A549 (cell line): ENCODE measurements at regions not wholly inside any gene's neighbourhood (a gene's known extent, or its start where the extent isn't known, plus 50 kb on each side); places are given as distances from the start of the nearest gene placed in this dataset.

Experiments
- CHD2 ChIP-seq: fragments of 150-350 bp; IDR thresholded peaks from 2 replicates; pipeline ENCODE4 v1.6.1; 2014; ENCODE audit warnings: low read length; ENCODE audit not compliant: partially characterized antibody
- EHMT2 ChIP-seq: fragments of 200-600 bp; sonication (generic); IDR thresholded peaks from 2 replicates; pipeline ENCODE4 v1.6.1; 2016; ENCODE audit warnings: antibody characterized with exemption, low read depth, mild to moderate bottlenecking, moderate library complexity
- EP300 ChIP-seq, 2 experiments: fragments of >200 bp; sonication (Bioruptor Twin); formaldehyde crosslinking; IDR thresholded peaks; 2 replicates in 1 of 2; 3 replicates in 1 of 2; pipeline ENCODE4 v1.6.1; 2016 to 2017
- MAZ ChIP-seq: fragments of 150-350 bp; IDR thresholded peaks from 2 replicates; pipeline ENCODE4 v1.6.1; 2014; ENCODE audit warnings: antibody characterized with exemption, low read depth, low read length, borderline replicate concordance
- POLR2A ChIP-seq: IDR thresholded peaks from 2 replicates; pipeline ENCODE4 v1.6.1; 2012; ENCODE audit warnings: mild to moderate bottlenecking, low read length
- RFX5 ChIP-seq: fragments of 450-650 bp; IDR thresholded peaks from 2 replicates; pipeline ENCODE4 v1.7.1; 2014; ENCODE audit warnings: antibody characterized with exemption, mild to moderate bottlenecking, moderate library complexity
- RNF2 ChIP-seq: fragments of 200-600 bp; sonication (generic); IDR thresholded peaks from 2 replicates; pipeline ENCODE4 v1.6.1; 2016; ENCODE audit warnings: low read depth, mild to moderate bottlenecking, antibody characterized with exemption, moderate library complexity, borderline replicate concordance
- ZFP36 ChIP-seq: fragments of 450-650 bp; IDR thresholded peaks from 2 replicates; pipeline ENCODE4 v1.6.1; 2014; ENCODE audit warnings: borderline replicate concordance; ENCODE audit not compliant: partially characterized antibody
- TF ChIP-seq, protein P1 (sequence below): IDR thresholded peaks from 2 replicates; pipeline ENCODE4 v1.6.1; 2012
- TF ChIP-seq, protein P2 (sequence below): fragments of 250-450 bp; sonication (Bioruptor Pico); IDR thresholded peaks from 2 replicates; pipeline ENCODE4 v1.5.0; 2021; ENCODE audit warnings: mild to moderate bottlenecking, moderate library complexity, borderline replicate concordance
- TF ChIP-seq, protein P3 (sequence below): fragments of >200 bp; sonication (Bioruptor Twin); formaldehyde crosslinking; IDR thresholded peaks from 3 replicates; pipeline ENCODE4 v1.5.1; 2016

DNA sequence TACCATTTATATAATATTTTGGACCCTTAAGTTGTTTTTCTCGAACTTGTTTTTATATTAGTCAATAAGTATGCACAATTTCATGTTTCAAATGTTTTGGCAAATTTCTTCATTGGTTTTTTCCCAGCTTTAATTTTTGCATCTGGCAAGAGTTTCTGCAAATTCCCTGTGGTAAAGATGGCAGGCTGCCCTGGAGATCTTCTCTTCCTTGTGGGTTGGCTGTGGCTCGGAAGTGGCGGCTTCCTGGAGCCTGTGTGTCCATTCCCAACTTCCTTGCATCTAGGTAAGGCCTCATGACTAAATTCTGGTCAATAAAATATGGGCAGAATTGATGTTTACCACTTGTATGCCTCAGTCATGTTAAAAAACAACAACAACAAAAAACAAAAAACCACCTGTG, 818.6 kb downstream of the EPHA4 start:
- TF ChIP-seq ZFP36 (no peak), RNF2 (no peak), MAZ (no peak), POLR2A (no peak), RFX5 (no peak), CHD2 (no peak), EHMT2 (no peak), EP300 (IDR thresholded peaks at IDR 0.05) (no peak)
- TF ChIP-seq, protein P1, sequence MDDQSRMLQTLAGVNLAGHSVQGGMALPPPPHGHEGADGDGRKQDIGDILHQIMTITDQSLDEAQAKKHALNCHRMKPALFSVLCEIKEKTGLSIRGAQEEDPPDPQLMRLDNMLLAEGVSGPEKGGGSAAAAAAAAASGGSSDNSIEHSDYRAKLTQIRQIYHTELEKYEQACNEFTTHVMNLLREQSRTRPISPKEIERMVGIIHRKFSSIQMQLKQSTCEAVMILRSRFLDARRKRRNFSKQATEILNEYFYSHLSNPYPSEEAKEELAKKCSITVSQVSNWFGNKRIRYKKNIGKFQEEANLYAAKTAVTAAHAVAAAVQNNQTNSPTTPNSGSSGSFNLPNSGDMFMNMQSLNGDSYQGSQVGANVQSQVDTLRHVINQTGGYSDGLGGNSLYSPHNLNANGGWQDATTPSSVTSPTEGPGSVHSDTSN = no peak
- TF ChIP-seq, protein P2, sequence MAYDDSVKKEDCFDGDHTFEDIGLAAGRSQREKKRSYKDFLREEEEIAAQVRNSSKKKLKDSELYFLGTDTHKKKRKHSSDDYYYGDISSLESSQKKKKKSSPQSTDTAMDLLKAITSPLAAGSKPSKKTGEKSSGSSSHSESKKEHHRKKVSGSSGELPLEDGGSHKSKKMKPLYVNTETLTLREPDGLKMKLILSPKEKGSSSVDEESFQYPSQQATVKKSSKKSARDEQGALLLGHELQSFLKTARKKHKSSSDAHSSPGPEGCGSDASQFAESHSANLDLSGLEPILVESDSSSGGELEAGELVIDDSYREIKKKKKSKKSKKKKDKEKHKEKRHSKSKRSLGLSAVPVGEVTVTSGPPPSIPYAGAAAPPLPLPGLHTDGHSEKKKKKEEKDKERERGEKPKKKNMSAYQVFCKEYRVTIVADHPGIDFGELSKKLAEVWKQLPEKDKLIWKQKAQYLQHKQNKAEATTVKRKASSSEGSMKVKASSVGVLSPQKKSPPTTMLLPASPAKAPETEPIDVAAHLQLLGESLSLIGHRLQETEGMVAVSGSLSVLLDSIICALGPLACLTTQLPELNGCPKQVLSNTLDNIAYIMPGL (CRISPR knock-in tag) = no peak
- TF ChIP-seq, protein P3, sequence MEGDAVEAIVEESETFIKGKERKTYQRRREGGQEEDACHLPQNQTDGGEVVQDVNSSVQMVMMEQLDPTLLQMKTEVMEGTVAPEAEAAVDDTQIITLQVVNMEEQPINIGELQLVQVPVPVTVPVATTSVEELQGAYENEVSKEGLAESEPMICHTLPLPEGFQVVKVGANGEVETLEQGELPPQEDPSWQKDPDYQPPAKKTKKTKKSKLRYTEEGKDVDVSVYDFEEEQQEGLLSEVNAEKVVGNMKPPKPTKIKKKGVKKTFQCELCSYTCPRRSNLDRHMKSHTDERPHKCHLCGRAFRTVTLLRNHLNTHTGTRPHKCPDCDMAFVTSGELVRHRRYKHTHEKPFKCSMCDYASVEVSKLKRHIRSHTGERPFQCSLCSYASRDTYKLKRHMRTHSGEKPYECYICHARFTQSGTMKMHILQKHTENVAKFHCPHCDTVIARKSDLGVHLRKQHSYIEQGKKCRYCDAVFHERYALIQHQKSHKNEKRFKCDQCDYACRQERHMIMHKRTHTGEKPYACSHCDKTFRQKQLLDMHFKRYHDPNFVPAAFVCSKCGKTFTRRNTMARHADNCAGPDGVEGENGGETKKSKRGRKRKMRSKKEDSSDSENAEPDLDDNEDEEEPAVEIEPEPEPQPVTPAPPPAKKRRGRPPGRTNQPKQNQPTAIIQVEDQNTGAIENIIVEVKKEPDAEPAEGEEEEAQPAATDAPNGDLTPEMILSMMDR = no peak
